H9 (cell line): ENCODE measurements at regions not wholly inside any gene's neighbourhood (a gene's known extent, or its start where the extent isn't known, plus 50 kb on each side); places are given as distances from the start of the nearest gene placed in this dataset.

ENCODE experiments used
- DNase-seq: peaks from one replicate; pipeline ENCODE4 v3.0.0-alpha.2; 2017
- H2AFZ ChIP-seq: one replicate; pipeline ENCODE4 v1.6.1; 2013; ENCODE audit warnings: mild to moderate bottlenecking, low read length, control low read depth, moderate library complexity
- H2AK5ac ChIP-seq: 2 replicates; pipeline ENCODE4 v1.6.1; 2013; ENCODE audit warnings: low read length, control low read depth, mixed read lengths; ENCODE audit not compliant: insufficient read length
- H2BK120ac ChIP-seq: one replicate; pipeline ENCODE4 v1.6.1; 2013; ENCODE audit warnings: low read depth, mild to moderate bottlenecking, low read length, control low read depth, inconsistent platforms; ENCODE audit not compliant: poor library complexity, severe bottlenecking
- H2BK12ac ChIP-seq: 2 replicates; pipeline ENCODE4 v1.6.1; 2013; ENCODE audit warnings: low read length, control low read depth, mixed read lengths, low read depth; ENCODE audit not compliant: insufficient read length
- H2BK15ac ChIP-seq: 2 replicates; pipeline ENCODE4 v1.6.1; 2013; ENCODE audit warnings: low read depth, low read length, control low read depth
- H2BK20ac ChIP-seq: one replicate; pipeline ENCODE4 v1.6.1; 2013; ENCODE audit warnings: low read depth, mild to moderate bottlenecking, low read length, control low read depth, inconsistent platforms; ENCODE audit not compliant: poor library complexity, severe bottlenecking
- H2BK5ac ChIP-seq: 2 replicates; pipeline ENCODE4 v1.6.1; 2013; ENCODE audit warnings: low read length, control low read depth, mixed read lengths; ENCODE audit not compliant: insufficient read length
- H3K14ac ChIP-seq: 2 replicates; pipeline ENCODE4 v1.6.1; 2013; ENCODE audit warnings: low read length, control low read depth; ENCODE audit not compliant: insufficient read depth
- H3K18ac ChIP-seq: 2 replicates; pipeline ENCODE4 v1.6.1; 2013; ENCODE audit warnings: low read depth, mild to moderate bottlenecking, mixed read lengths, low read length, control low read depth; ENCODE audit not compliant: insufficient read length
- H3K23ac ChIP-seq: 2 replicates; pipeline ENCODE4 v1.6.1; 2013; ENCODE audit warnings: low read length, control low read depth, mixed read lengths, low read depth; ENCODE audit not compliant: insufficient read length
- H3K23me2 ChIP-seq: 2 replicates; pipeline ENCODE4 v1.6.1; 2013; ENCODE audit warnings: low read depth, mild to moderate bottlenecking, mixed read lengths, low read length, control low read depth; ENCODE audit not compliant: insufficient read length, poor library complexity, severe bottlenecking
- H3K27ac ChIP-seq: 2 replicates; pipeline ENCODE4 v1.5.1; 2013; ENCODE audit warnings: low read length, control low read depth, mixed read lengths, low read depth; ENCODE audit not compliant: insufficient read length
- H3K27me3 ChIP-seq: 2 replicates; pipeline ENCODE4 v1.6.1; 2013; ENCODE audit warnings: low read length, control low read depth, inconsistent platforms; ENCODE audit not compliant: insufficient read depth
- H3K4ac ChIP-seq: 2 replicates; pipeline ENCODE4 v1.6.1; 2013; ENCODE audit warnings: low read depth, mild to moderate bottlenecking, control low read depth, inconsistent platforms, low read length, moderate library complexity
- H3K4me1 ChIP-seq: 2 replicates; pipeline ENCODE4 v1.6.1; 2013; ENCODE audit warnings: low read length, control low read depth, inconsistent platforms; ENCODE audit not compliant: insufficient read depth
- H3K4me2 ChIP-seq: 2 replicates; pipeline ENCODE4 v1.6.1; 2013; ENCODE audit warnings: low read length, control low read depth, mixed read lengths; ENCODE audit not compliant: insufficient read length, insufficient read depth
- H3K56ac ChIP-seq: 2 replicates; pipeline ENCODE4 v1.6.1; 2013; ENCODE audit warnings: low read depth, mild to moderate bottlenecking, mixed read lengths, low read length, control low read depth; ENCODE audit not compliant: insufficient read length
- H3K79me1 ChIP-seq: 2 replicates; pipeline ENCODE4 v1.6.1; 2013; ENCODE audit warnings: low read depth, mild to moderate bottlenecking, moderate library complexity, low read length, control low read depth, inconsistent platforms; ENCODE audit not compliant: insufficient read depth, poor library complexity, severe bottlenecking
- H3K79me2 ChIP-seq: 2 replicates; pipeline ENCODE4 v1.6.1; 2013; ENCODE audit warnings: low read length, control low read depth, inconsistent platforms; ENCODE audit not compliant: insufficient read depth
- H3K9ac ChIP-seq: 2 replicates; pipeline ENCODE4 v1.6.1; 2013; ENCODE audit warnings: low read length, control low read depth, mixed read lengths; ENCODE audit not compliant: insufficient read length; ENCODE audit errors: extremely low read depth
- H3K9me3 ChIP-seq: one replicate; pipeline ENCODE4 v1.6.1; 2013; ENCODE audit warnings: low read depth, low read length, inconsistent platforms; ENCODE audit not compliant: control insufficient read depth
- H3T11ph ChIP-seq: one replicate; pipeline ENCODE4 v1.6.1; 2013; ENCODE audit warnings: mild to moderate bottlenecking, low read length, control low read depth, inconsistent platforms
- H4K20me1 ChIP-seq: one replicate; pipeline ENCODE4 v1.6.1; 2013; ENCODE audit not compliant: control insufficient read depth, insufficient read length, insufficient read depth
- H4K5ac ChIP-seq: 2 replicates; pipeline ENCODE4 v1.6.1; 2013; ENCODE audit warnings: low read depth, mild to moderate bottlenecking, mixed read lengths, low read length, control low read depth; ENCODE audit not compliant: insufficient read length
- H4K8ac ChIP-seq: replicated peaks from 2 replicates; pipeline ENCODE4 v1.6.1; 2013; ENCODE audit warnings: low read length, control low read depth, mixed read lengths, low read depth; ENCODE audit not compliant: insufficient read length
- H4K91ac ChIP-seq: 2 replicates; pipeline ENCODE4 v1.6.1; 2013; ENCODE audit warnings: low read depth, mild to moderate bottlenecking, moderate library complexity, mixed read lengths, low read length, control low read depth; ENCODE audit not compliant: insufficient read length
- H3K27ac Mint-ChIP-seq, 3 experiments: 2 replicates in 2 of 3; 3 replicates in 1 of 3; pipeline ENCODE4 v1.8.0; 2020 to 2021; ENCODE audit warnings: mixed read lengths in 3 of 3, mild to moderate bottlenecking in 1 of 3, moderate library complexity in 1 of 3
- H3K27me3 Mint-ChIP-seq: 2 replicates; pipeline ENCODE4 v1.8.0; 2021; ENCODE audit warnings: low read depth, mild to moderate bottlenecking, moderate library complexity, mixed read lengths
- H3K36me3 Mint-ChIP-seq, 3 experiments: 2 replicates in 2 of 3; 3 replicates in 1 of 3; pipeline ENCODE4 v1.8.0; 2020 to 2021; ENCODE audit warnings: low read depth in 3 of 3, mixed read lengths in 3 of 3; ENCODE audit not compliant: insufficient read depth in 1 of 3
- H3K4me1 Mint-ChIP-seq, 2 experiments: 2 replicates each; pipeline ENCODE4 v1.8.0; 2020; ENCODE audit warnings: mixed read lengths in 2 of 2
- H3K4me3 Mint-ChIP-seq, 2 experiments: 2 replicates in 1 of 2; 3 replicates in 1 of 2; pipeline ENCODE4 v1.8.0; 2020 to 2021; ENCODE audit warnings: mild to moderate bottlenecking in 2 of 2, mixed read lengths in 2 of 2, moderate library complexity in 1 of 2
- H3K9me3 Mint-ChIP-seq, 2 experiments: 2 replicates in 1 of 2; 3 replicates in 1 of 2; pipeline ENCODE4 v1.8.0; 2020; ENCODE audit warnings: mild to moderate bottlenecking in 2 of 2, mixed read lengths in 2 of 2, moderate library complexity in 1 of 2
- CTCF ChIP-seq: fragments of 200-600 bp; sonication (generic); conservative IDR thresholded peaks from 3 replicates; pipeline ENCODE4 v1.8.0; 2021; ENCODE audit warnings: antibody characterized with exemption, mild to moderate bottlenecking
- WGBS: extraction: QIAGEN DNeasy Blood & Tissue Kit; methylation state at CpG from one replicate; pipeline ENCODE4 v1.1.7; 2013; ENCODE audit warnings: missing lambda C conversion rate, low lambda C conversion rate, mixed read lengths; ENCODE audit not compliant: insufficient read length; ENCODE audit errors: extremely low coverage; 5-methylcytosine and 5-hydroxymethylcytosine counted together

DNA sequence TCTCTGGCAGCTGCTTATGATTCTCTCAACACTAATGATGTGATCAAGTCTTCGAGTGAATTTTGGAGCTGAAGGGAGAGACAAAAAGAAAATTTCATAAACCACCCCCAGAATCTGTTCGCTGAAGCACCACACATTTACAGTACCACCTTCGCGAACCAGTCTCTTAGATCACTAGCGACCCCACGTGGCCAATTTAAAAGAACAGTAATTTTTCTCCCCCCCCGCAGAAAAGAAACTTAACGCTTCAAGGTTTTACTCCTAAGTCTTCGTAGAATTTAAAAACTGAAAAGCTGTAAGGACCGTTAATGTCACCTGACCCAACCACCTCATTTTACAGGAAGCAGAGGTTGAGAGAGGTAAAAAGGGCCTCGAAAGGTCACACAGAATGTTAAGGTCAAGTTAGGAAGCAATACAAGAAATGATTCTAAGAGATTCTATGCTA, 187.5 kb downstream of the QDPR start:
- H3T11ph ChIP-seq = no peak overlapping the region
- H3K9ac ChIP-seq = no peak overlapping the region
- no peaks in the 10 kb centered on the region for H3K27me3 ChIP-seq
- H2BK20ac ChIP-seq = no peak overlapping the region
- H3K23ac ChIP-seq = no peak overlapping the region
- H4K5ac ChIP-seq = no peak overlapping the region
- H3K56ac ChIP-seq = no peak overlapping the region
- H2BK15ac ChIP-seq = no peak overlapping the region
- no peak overlapping the region for H3K14ac ChIP-seq
- H3K4me1 ChIP-seq = no peaks in the 10 kb centered on the region; the same call in 1 of the 2 replicates
- H2AK5ac ChIP-seq = no peak overlapping the region
- Mint-ChIP-seq H3K9me3 (no peaks in the 10 kb centered on the region; a peak in 2 of 5 replicates), H3K27ac (peak overlapping the region in 1 of 3 experiments; percentile 17; a peak in 1 of 7 replicates), H3K36me3 (peaks cover 0 to 2% (median 0%) of the 10 kb centered on the region in 3 experiments; a peak in 2 of 7 replicates), H3K4me1 (peaks cover 11 to 27% of the 10 kb centered on the region in 2 experiments), H3K27me3 (peaks cover 3% of the 10 kb centered on the region), H3K4me3 (no peak overlapping the region)
- H4K8ac ChIP-seq = no peak overlapping the region
- no peak overlapping the region for H2BK12ac ChIP-seq
- TF ChIP-seq CTCF = peak; percentile 80
- no peak overlapping the region for H2BK5ac ChIP-seq
- no peaks in the 10 kb centered on the region for H3K9me3 ChIP-seq
- no peak overlapping the region for H3K4me2 ChIP-seq
- DNase-seq = peak; percentile 40
- H4K91ac ChIP-seq = no peak overlapping the region
- no peak overlapping the region for H3K27ac ChIP-seq
- no peaks in the 10 kb centered on the region for H4K20me1 ChIP-seq
- no peak overlapping the region for H3K18ac ChIP-seq
- no peak overlapping the region for H3K4ac ChIP-seq
- no peak overlapping the region for H2BK120ac ChIP-seq
- no peaks in the 10 kb centered on the region for H3K23me2 ChIP-seq
- no peaks in the 10 kb centered on the region for H3K79me2 ChIP-seq
- peak overlapping the region; percentile 84 for H2AFZ ChIP-seq
- no CpG with 5 or more reads among the region's 11 CpGs for WGBS
- H3K79me1 ChIP-seq = no peaks in the 10 kb centered on the region
